GM15510 (cell line): ENCODE measurements at regions not wholly inside any gene's neighbourhood (a gene's known extent, or its start where the extent isn't known, plus 50 kb on each side); places are given as distances from the start of the nearest gene placed in this dataset.

Experiments used
- POLR2A ChIP-seq: IDR thresholded peaks from 3 replicates; pipeline ENCODE4 v1.6.1; 2011; ENCODE audit warnings: borderline replicate concordance; ENCODE audit not compliant: insufficient read length; ENCODE audit errors: extremely low read depth

DNA sequence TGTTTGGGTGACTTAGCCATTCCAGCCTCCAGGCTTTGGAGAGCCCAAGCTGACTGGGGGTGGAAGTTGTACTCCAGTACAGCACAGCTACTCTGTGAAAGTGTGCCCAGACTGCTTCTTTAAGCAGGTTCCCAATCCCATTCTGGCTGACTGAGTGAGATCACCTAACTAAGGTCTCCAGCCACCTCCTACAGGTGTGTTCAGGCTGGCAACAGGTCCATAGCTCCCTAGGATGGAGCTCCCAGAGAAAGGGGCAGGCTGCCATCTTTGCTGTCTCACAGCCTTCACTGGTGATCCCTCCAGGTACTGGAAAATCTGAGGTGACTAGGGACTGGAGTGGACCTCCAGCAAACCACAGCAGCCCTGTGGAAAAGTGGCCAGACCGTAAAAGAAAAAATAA, 445.3 kb upstream of the KCNMB2 start:
- no peak for TF ChIP-seq POLR2A

DNA sequence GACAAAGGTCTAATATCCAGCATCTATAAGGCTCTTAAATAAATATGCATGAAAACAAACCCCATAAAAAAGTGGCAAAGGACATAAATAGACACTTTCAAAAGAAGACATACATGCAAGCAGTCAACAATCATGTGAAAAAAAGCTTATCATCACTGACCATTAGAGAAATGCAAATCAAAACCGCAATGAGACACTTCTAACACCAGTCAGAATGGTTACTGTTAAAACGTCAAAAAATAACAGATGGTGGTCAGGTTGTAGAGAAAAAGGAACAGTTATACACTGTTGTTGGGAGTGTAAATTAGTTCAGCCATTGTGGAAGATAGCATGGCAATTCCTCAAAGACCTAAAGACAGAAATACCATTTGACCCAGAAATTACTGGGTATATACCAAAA, 440.7 kb upstream of the KCNMB2 start:
- TF ChIP-seq POLR2A = no peak

GRCh38 chr3:178096955-178097354, 439.3 kb upstream of the KCNMB2 start:
- TF ChIP-seq POLR2A = no peak

DNA sequence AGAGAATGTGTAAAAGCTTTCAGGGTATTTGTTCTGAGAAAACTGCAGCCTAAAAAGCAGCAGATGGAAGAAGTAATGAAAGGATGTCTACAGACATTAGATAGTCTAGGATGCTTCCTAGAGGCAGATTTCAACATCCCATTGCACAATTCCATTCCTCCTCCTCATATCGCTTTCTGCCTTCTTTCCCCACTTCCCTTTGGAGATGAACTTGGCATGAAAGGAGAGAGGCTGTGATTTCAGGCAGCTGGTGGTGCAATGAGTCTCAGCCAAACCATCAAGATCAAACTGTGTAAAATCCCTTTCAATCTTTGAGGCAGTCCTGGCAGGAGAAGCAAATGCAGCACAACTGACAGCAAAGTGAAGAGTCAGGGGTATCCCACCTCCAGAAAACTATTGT, 438.7 kb upstream of the KCNMB2 start:
- no peak for TF ChIP-seq POLR2A

- no peak for TF ChIP-seq POLR2A
Measured at GRCh38 chr3:178099274-178099673, 437.0 kb upstream of the KCNMB2 start.

- TF ChIP-seq POLR2A = no peak
Measured at GRCh38 chr3:178099862-178100261, 436.4 kb upstream of the KCNMB2 start.

- TF ChIP-seq POLR2A = no peak
Measured at GRCh38 chr3:178100908-178101307, 435.3 kb upstream of the KCNMB2 start.

DNA sequence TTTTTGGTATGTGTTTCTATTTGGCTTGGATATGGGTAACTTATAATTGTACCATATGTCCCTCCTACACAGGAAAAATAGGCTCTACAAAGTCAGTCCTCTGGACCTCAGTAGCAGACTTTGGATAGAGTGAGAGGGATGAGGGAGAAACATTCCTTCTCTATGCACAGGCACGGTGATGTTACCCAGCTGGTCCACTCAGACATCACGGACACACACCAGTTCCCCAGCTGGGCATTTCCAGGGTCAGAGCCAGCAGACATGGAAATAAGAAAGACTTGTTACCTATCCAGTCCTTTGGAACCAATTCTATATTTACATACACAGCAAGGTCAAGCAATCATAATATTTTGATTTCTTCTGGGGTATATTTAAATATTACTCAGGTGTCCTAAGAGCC, 433.1 kb upstream of the KCNMB2 start:
- TF ChIP-seq POLR2A = no peak

DNA sequence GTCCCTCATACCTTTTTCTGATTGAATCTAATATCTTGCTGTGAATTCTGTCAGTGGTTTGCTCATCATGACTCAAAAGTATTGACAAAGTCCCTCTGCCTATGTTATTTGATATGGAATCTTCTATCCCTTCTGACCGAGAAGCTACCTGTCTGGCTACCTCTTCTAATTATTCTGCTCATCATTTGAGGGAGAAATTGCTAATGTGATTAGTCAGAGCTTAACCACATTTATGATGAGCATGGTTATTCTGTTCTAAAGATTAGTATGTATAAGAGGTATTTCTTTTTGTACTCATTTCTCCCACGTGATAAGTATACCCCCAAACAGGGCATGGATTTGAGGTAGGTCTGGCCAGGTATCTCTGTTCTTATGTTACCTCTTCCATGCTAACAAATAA, 428.4 kb upstream of the KCNMB2 start:
- no peak for TF ChIP-seq POLR2A

DNA sequence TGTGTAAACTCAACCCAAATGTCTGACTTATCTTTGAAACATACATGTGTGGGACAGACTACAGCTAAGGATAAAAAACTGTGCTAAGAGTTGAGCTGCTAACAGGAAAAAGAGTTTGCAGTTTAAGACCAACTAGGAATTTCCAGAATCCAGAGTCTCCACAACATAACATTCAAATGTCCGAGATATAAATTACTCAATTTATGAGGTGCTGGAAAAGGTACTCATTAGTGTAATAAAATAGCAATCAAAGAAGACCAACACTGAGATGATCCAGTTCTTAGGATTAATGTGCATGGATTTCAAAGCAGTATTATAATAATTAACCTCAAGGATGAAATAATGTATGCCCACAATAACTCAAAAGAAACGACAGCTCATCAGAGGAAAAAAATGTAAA, 426.5 kb upstream of the KCNMB2 start:
- no peak for TF ChIP-seq POLR2A

DNA sequence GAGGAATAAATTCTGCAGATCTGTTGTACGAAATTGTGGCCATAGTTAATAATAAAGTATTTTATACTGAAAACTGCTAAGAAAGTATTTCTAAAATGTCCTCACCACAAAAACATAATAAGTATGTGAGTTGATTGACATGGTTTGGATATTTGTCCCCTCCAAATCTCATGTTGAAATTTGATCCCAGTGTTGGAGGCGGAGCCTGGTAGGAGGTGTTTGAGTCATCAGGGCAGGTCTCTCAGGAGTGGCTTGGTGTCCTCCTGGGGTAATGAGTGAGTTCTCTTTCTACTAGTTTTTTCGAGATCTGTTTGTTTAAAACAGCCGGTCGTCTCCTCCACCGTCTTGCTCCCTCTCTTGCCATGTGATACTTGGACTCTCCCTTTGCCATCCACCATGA, 424.1 kb upstream of the KCNMB2 start:
- no peak for TF ChIP-seq POLR2A

GRCh38 chr3:178117641-178118040, 418.6 kb upstream of the KCNMB2 start:
- no peak for TF ChIP-seq POLR2A

DNA sequence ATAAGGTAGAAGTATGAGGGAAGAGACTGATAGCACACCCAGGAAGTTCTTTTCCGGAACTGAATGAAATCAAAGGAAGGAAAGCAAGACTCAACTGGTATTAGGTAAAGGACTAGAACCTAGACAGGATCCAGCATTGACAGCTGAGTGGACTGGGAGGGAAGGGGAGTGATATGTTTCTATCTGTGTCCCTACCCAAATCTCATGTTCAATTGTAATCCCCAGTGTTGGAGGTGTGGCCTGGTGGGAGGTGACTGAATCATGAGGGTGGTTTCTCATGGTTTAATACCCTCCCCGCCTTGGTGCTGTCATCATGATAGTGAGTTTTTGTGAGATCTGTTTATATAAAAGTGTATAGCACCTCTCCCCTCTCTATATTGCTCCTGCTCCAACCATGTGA, 415.9 kb upstream of the KCNMB2 start:
- TF ChIP-seq POLR2A = no peak

DNA sequence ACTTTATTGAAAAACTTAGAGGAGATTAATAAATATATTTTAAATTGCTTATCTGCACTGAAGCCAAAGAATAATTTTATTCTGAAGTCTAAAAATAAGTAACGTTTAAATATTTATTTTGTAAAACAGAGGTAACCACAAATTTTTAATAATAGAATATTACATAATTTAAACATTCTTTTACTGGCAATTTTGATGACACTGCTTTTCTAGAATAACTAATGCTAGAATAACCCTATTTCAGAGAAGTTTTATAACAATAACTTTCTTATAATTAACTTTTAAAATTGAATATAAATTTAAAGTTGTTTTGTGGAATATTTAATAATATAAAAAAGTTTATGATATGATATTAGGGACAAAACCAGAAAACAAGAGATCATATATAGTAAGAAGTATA, 409.6 kb upstream of the KCNMB2 start:
- no peak for TF ChIP-seq POLR2A

DNA sequence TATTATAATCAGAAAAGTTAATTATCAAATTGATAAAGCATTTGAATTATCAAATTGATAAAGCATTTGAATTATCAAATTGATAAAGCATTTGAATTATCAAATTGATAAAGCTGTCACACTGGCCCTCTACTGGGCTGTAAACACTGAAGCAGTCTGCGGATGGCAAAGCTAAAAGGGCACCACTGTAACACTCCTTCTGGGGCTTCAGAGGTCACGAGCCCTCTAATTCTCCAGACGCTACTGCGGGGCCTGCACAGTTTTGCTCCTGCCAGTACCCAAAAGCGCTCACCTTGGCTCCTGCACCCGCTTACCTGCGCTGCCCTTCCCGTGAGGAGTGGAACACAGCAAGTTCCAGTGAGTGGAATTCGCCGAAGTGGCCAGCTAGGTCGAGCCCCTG, 409.0 kb upstream of the KCNMB2 start:
- TF ChIP-seq POLR2A = no peak

DNA sequence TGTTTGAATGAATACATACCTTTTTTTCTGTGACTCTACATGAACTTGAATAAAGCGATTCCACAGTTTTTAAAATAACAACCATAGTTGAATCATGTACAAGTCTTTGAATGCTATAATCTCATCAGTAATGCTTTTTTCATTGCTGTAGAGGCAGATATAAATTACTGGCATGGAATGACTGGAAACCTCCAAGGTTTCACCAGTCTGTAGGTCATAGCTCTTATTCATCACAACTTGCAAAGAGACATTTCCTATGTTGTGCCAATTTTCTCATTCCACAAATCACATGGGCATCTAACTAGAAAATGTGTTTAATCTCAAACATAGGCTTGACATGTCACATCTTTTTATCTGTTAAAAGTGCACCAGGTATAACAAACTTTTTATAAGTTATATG, 407.1 kb upstream of the KCNMB2 start:
- no peak for TF ChIP-seq POLR2A

DNA sequence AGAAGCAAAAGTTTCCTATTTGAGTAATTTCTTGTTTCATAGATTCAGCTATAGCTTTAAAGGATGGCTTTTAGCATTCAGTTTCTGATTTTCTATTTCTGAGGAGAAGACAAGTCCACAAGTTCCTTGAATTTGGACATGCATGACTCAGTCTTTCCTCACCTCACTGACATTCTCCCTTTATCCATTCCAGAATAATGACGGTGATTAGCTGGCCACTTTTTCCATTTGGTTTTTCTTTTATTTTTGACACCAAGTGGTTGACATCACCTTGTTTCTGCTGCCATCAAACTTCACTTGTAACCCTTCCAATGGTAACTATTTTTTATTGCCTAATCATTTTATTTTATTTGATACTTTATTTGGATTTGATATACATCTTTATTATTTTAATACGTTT, 404.4 kb upstream of the KCNMB2 start:
- TF ChIP-seq POLR2A = no peak

- no peak for TF ChIP-seq POLR2A
Measured at GRCh38 chr3:178137206-178137605, 399.0 kb upstream of the KCNMB2 start.

- TF ChIP-seq POLR2A = no peak
Measured at GRCh38 chr3:178137831-178138230, 398.4 kb upstream of the KCNMB2 start.

- TF ChIP-seq POLR2A = no peak
Measured at GRCh38 chr3:178139116-178139515, 397.1 kb upstream of the KCNMB2 start.
